ENCODE measurements at regions not wholly inside any gene's neighbourhood (a gene's known extent, or its start where the extent isn't known, plus 50 kb on each side); places are given as distances from the start of the nearest gene placed in this dataset.

GRCh38 chr15:36449662-36450145 lies 129.7 kb upstream of the CDIN1 start:
- TF ChIP-seq CTCF (IDR thresholded peaks at IDR 0.05), result no peak
- no peak for TF ChIP-seq POLR2A (IDR thresholded peaks at IDR 0.05)

Data from esophagus squamous epithelium (tissue), 4 donors.